Activated T-cell treated with anti-CD3 and anti-CD28 coated beads for 24 hours (primary cell): ENCODE measurements at regions not wholly inside any gene's neighbourhood (a gene's known extent, or its start where the extent isn't known, plus 50 kb on each side); places are given as distances from the start of the nearest gene placed in this dataset.

ENCODE experiments used
- DNase-seq: peaks from one replicate; pipeline ENCODE4 v3.0.0-alpha.2; 2020; ENCODE audit warnings: low read depth

GRCh38 chr18:34978533-34978893, 62.7 kb upstream of the MAPRE2 start:
- no peak for DNase-seq

GRCh38 chr18:34978953-34979608, 62.1 kb upstream of the MAPRE2 start:
- peak; percentile 72 for DNase-seq

- DNase-seq = no peak
Observed at GRCh38 chr18:34981487-34981886, 59.7 kb upstream of the MAPRE2 start.

GRCh38 chr18:34985963-34986362, 55.2 kb upstream of the MAPRE2 start:
- no peak for DNase-seq

- DNase-seq = no peak
Observed at GRCh38 chr18:34990597-34990996, 50.6 kb upstream of the MAPRE2 start.

GRCh38 chr18:34991152-34991551, 50.1 kb upstream of the MAPRE2 start:
- no peak for DNase-seq
